ENCODE measurements at regions not wholly inside any gene's neighbourhood (a gene's known extent, or its start where the extent isn't known, plus 50 kb on each side); places are given as distances from the start of the nearest gene placed in this dataset.

DNA sequence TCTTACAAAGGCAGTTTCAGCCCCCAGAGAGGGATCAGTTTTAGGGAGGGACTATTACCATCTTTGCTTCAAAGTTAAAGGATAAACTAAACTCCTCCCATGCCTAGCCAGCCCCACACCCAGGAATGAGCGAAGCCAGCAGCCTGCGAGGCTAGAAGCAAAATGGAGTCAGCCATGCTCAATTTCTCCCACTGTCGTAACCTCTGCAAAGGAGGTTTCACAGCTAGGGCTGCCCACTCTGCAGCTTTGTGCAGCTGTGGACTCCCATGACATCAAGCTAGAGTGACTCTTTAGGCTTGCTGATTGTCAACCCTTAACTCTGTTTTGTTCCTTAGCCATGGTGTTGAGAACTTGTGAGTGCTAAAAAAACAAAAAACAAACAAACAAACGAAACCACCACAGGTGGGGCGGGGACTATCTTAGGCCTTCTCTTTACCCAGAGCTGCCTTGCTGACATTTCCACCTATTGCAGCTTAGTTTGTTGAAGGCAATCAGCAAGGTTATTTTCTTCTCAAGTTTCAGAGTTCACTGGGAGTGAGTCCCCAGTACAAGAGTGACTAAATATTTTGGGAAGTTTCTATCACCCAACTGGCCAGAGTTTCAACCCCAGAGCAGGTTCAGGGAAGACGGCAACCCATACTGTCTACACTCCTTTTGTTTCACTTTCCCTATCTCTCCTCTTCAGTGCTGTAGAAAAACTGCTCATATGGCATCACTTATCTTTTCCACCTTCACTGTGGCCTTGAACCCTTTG, 592.1 kb downstream of the XIRP2 start:
- WGBS (ENCODE audit: insufficient coverage), result 88% methylated on average over 5 of the region's 6 CpGs
- H3K27me3 ChIP-seq (ENCODE audit: control insufficient read depth, insufficient read depth, low read length), result no peaks in the 10 kb centered on the region
- no peaks in the 10 kb centered on the region for H3K9me3 ChIP-seq (ENCODE audit: control insufficient read depth, insufficient read depth, low read length)
- H3K4me1 ChIP-seq (ENCODE audit: control insufficient read depth, insufficient read depth, low read length), result no peaks in the 10 kb centered on the region
- H3K4me3 ChIP-seq (ENCODE audit: low read depth, low read length), result no peak overlapping the region
- no peak overlapping the region for H3K27ac ChIP-seq (ENCODE audit: low read depth, low read length)
- H3K36me3 ChIP-seq (ENCODE audit: control insufficient read depth, insufficient read depth, low read length), result no peaks in the 10 kb centered on the region
- DNase-seq (ENCODE audit: low read depth in 4 of 6, low spot score in 6 of 6), result no peak

DNA sequence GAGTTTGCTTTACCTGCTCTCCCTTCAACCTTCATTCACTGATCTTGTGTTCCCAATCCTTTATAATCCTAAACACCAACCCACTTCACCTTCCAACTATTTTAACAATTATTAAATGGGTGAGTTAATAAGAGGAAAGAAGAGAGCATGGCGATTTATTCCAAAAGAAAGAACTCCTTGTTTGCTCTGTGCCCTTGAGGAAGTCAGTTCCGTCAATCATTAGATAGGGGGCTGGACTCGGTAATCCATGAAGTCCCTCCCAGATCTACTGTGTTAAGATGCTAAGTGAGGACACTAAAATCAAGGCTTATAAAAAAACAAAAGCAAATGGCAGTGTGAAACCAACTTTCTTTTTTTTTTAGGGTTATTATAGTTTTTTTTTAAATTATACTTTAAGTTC, 589.9 kb downstream of the XIRP2 start:
- no peaks in the 10 kb centered on the region for H3K27me3 ChIP-seq (ENCODE audit: control insufficient read depth, insufficient read depth, low read length)
- no peak for DNase-seq (ENCODE audit: low read depth in 4 of 6, low spot score in 6 of 6)
- no peaks in the 10 kb centered on the region for H3K36me3 ChIP-seq (ENCODE audit: control insufficient read depth, insufficient read depth, low read length)
- H3K27ac ChIP-seq (ENCODE audit: low read depth, low read length), result no peak overlapping the region
- no peak overlapping the region for H3K4me3 ChIP-seq (ENCODE audit: low read depth, low read length)
- H3K4me1 ChIP-seq (ENCODE audit: control insufficient read depth, insufficient read depth, low read length), result no peaks in the 10 kb centered on the region
- no peaks in the 10 kb centered on the region for H3K9me3 ChIP-seq (ENCODE audit: control insufficient read depth, insufficient read depth, low read length)
- no CpG with 5 or more reads among the region's 3 CpGs for WGBS (ENCODE audit: insufficient coverage)

DNA sequence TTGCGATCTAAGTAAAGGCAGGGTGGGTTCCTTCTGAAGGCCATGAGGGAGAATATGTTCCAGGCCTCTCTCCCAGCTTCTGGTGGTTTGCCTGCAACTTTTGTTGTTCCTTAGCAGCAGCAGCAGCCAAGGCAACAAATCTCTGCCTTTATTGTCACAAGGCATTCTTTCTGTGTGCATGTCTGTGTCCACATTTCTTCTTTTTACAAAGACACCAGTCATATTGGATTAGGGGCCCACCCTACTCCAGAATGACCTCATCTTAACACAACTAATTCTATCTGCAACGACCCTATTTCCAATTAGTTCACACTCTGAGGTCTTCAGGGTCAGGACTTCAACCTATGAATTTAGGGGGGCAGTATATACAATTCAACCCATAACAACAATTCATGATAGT, 587.5 kb downstream of the XIRP2 start:
- Histone ChIP-seq H3K4me1 (ENCODE audit: control insufficient read depth, insufficient read depth, low read length) (no peaks in the 10 kb centered on the region), H3K36me3 (ENCODE audit: control insufficient read depth, insufficient read depth, low read length) (no peaks in the 10 kb centered on the region), H3K9me3 (ENCODE audit: control insufficient read depth, insufficient read depth, low read length) (no peaks in the 10 kb centered on the region), H3K4me3 (ENCODE audit: low read depth, low read length) (no peak overlapping the region), H3K27me3 (ENCODE audit: control insufficient read depth, insufficient read depth, low read length) (no peaks in the 10 kb centered on the region), H3K27ac (ENCODE audit: low read depth, low read length) (peak overlapping the region; percentile 30)
- WGBS (ENCODE audit: insufficient coverage), result 83% methylated on average over 1 of the region's 2 CpGs
- DNase-seq (ENCODE audit: low read depth in 4 of 6, low spot score in 6 of 6), result peak in 1 of 6 donors; percentile 61

DNA sequence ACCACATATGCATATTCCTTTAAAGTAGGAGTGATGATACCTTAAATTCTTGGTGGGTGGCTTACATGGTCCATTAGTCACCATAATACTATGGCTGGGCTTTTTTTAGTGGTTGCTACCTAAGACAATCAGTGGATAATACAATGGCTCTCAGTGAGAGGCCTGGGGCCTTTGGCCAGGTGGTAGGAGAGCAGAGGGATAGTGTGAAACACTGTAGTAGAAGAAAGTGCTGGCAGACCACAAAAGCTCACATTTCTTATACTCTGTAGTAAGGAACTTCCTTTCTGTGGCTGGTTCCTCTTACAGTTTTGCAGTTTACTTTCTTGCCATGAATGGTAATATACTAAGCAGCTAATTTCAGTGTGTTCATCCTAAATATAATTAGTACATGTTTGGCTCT, 583.5 kb downstream of the XIRP2 start:
- Histone ChIP-seq H3K27me3 (ENCODE audit: control insufficient read depth, insufficient read depth, low read length) (no peaks in the 10 kb centered on the region), H3K27ac (ENCODE audit: low read depth, low read length) (no peak overlapping the region), H3K36me3 (ENCODE audit: control insufficient read depth, insufficient read depth, low read length) (no peaks in the 10 kb centered on the region), H3K9me3 (ENCODE audit: control insufficient read depth, insufficient read depth, low read length) (no peaks in the 10 kb centered on the region), H3K4me1 (ENCODE audit: control insufficient read depth, insufficient read depth, low read length) (no peaks in the 10 kb centered on the region), H3K4me3 (ENCODE audit: low read depth, low read length) (no peak overlapping the region)
- DNase-seq (ENCODE audit: low read depth in 4 of 6, low spot score in 6 of 6), result no peak

DNA sequence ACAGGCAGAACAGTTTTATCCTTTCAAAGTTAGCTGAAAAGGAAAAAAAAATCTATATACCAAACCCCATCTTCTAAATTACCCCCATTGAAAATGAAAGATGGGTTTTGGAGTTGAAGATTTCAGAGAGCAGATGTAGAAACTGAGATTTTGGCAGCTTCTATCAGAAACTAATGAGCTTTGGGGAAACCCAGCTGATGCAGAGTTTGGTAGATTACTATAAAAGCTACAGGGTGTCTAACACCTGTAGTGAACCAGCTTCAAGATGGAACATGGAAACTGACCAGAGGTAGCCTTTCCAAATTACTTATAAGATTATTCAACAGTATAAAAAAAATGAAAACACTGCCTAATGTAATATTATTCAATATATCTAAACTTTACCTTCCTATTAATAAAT, 583.1 kb downstream of the XIRP2 start:
- H3K4me1 ChIP-seq (ENCODE audit: control insufficient read depth, insufficient read depth, low read length), result no peaks in the 10 kb centered on the region
- H3K27ac ChIP-seq (ENCODE audit: low read depth, low read length), result no peak overlapping the region
- no peak overlapping the region for H3K4me3 ChIP-seq (ENCODE audit: low read depth, low read length)
- no peak for DNase-seq (ENCODE audit: low read depth in 4 of 6, low spot score in 6 of 6)
- H3K36me3 ChIP-seq (ENCODE audit: control insufficient read depth, insufficient read depth, low read length), result no peaks in the 10 kb centered on the region
- H3K9me3 ChIP-seq (ENCODE audit: control insufficient read depth, insufficient read depth, low read length), result no peaks in the 10 kb centered on the region
- no peaks in the 10 kb centered on the region for H3K27me3 ChIP-seq (ENCODE audit: control insufficient read depth, insufficient read depth, low read length)

DNA sequence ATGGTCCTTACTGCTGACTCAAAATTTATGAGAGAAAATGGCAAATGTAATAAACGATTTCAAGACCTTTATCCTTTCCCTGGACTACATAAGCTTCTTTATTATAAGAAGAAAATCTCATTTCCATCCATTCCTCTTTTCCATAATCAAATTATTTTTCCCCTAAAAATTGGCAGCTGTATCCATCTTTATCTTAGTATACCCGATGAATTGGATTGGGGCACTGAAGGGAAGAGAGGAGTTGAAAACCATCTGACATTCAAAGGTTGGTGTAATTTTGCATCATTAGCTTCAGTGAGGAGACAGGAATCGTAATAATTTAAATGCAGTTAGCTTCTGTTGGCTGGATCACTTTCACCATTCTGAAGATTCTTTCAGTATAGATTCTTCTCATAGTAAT, 574.1 kb downstream of the XIRP2 start:
- H3K27ac ChIP-seq (ENCODE audit: low read depth, low read length), result no peak overlapping the region
- H3K9me3 ChIP-seq (ENCODE audit: control insufficient read depth, insufficient read depth, low read length), result peaks cover 4% of the 10 kb centered on the region
- H3K36me3 ChIP-seq (ENCODE audit: control insufficient read depth, insufficient read depth, low read length), result no peaks in the 10 kb centered on the region
- DNase-seq (ENCODE audit: low read depth in 4 of 6, low spot score in 6 of 6), result no peak
- H3K4me3 ChIP-seq (ENCODE audit: low read depth, low read length), result no peak overlapping the region
- no peaks in the 10 kb centered on the region for H3K27me3 ChIP-seq (ENCODE audit: control insufficient read depth, insufficient read depth, low read length)
- no peaks in the 10 kb centered on the region for H3K4me1 ChIP-seq (ENCODE audit: control insufficient read depth, insufficient read depth, low read length)
- WGBS (ENCODE audit: insufficient coverage), result no CpG with 5 or more reads among the region's 3 CpGs

DNA sequence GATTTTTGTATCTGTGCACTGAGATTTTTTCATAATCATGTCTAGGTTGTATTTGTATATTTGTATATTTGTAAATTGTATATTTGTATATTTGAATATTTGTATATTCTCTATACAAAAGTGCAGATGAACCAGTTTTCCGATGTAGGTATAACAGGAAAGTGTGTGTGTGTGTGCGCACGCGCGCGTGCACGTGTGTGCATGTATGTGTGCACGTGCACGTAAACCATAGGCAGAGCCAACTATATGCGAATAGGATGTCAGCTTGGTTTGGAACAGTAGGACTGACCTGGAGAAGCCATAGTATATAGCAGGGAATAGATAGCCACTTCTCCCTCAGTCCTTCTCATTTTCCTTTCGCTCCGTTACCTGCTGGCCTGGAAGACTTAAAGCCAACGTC, 565.8 kb downstream of the XIRP2 start:
- Histone ChIP-seq H3K9me3 (ENCODE audit: control insufficient read depth, insufficient read depth, low read length) (peaks cover 11% of the 10 kb centered on the region), H3K4me1 (ENCODE audit: control insufficient read depth, insufficient read depth, low read length) (no peaks in the 10 kb centered on the region), H3K4me3 (ENCODE audit: low read depth, low read length) (no peak overlapping the region), H3K27me3 (ENCODE audit: control insufficient read depth, insufficient read depth, low read length) (no peaks in the 10 kb centered on the region), H3K36me3 (ENCODE audit: control insufficient read depth, insufficient read depth, low read length) (no peaks in the 10 kb centered on the region), H3K27ac (ENCODE audit: low read depth, low read length) (no peak overlapping the region)
- 99% methylated on average over 9 of the region's 13 CpGs for WGBS (ENCODE audit: insufficient coverage)
- DNase-seq (ENCODE audit: low read depth in 4 of 6, low spot score in 6 of 6), result no peak

DNA sequence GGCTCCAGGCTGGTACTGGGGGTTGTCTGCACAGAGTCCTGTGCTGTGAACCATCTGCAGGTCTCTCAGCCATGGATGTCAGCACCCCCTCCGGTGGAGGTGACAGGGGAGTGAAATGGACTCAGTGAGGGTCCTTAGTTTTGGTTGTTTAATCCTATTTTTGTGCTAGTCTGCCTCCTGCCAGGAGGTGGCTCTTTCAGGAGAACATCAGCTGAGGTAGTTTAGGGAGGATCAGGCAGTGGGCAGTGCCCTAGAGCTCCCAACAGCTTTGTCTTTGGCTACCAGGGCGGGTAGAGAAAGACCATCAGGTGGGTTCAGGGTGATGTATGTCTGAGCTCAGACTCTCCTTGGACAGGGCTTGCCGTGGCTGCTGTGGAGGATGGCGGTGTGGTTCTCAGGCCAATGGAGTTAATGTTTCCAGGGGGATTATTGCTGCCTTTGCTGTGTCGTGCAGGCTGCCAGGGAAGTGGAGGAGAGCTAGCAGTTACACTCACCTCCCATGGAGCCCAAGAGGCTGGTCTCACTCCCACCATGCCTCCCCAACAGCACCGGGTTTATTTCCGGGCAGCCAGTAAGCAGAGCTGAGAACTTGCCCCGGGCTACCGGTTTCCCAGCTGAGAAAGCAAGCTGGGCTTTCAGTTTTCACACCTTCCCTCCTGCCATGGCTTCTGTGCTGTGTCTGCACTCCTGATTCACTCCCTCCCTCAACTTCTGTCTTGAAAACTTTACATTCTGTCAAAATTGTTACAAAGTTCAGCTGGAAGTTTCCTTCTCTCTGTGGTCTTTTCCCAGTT, 563.4 kb downstream of the XIRP2 start:
- Histone ChIP-seq H3K4me1 (ENCODE audit: control insufficient read depth, insufficient read depth, low read length) (no peaks in the 10 kb centered on the region), H3K36me3 (ENCODE audit: control insufficient read depth, insufficient read depth, low read length) (no peaks in the 10 kb centered on the region), H3K9me3 (ENCODE audit: control insufficient read depth, insufficient read depth, low read length) (peaks cover 13% of the 10 kb centered on the region), H3K27ac (ENCODE audit: low read depth, low read length) (no peak overlapping the region), H3K4me3 (ENCODE audit: low read depth, low read length) (no peak overlapping the region), H3K27me3 (ENCODE audit: control insufficient read depth, insufficient read depth, low read length) (no peaks in the 10 kb centered on the region)
- 89% methylated on average over 6 of the region's 9 CpGs for WGBS (ENCODE audit: insufficient coverage)
- DNase-seq (ENCODE audit: low read depth in 4 of 6, low spot score in 6 of 6), result no peak

DNA sequence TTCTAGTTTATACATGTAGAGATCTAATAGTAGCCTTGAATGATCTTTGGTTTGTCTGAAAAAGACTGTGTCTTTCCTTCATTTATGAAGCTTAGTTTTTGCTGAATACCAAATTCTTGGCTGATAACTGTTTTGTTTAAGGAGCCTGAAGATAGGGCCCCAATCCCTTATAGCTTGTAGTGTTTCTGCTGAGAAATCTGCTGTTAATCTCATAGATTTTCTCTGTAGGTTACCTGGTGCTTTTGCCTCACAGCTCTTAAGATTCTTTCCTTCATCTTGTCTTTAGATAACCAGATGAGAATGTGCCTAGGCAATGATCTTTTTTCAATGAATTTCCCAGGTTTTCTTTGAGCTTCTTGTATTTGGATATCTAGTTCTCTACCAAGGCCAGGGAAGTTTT, 562.1 kb downstream of the XIRP2 start:
- Histone ChIP-seq H3K9me3 (ENCODE audit: control insufficient read depth, insufficient read depth, low read length) (peaks cover 13% of the 10 kb centered on the region), H3K4me3 (ENCODE audit: low read depth, low read length) (no peak overlapping the region), H3K4me1 (ENCODE audit: control insufficient read depth, insufficient read depth, low read length) (no peaks in the 10 kb centered on the region), H3K36me3 (ENCODE audit: control insufficient read depth, insufficient read depth, low read length) (no peaks in the 10 kb centered on the region), H3K27ac (ENCODE audit: low read depth, low read length) (no peak overlapping the region), H3K27me3 (ENCODE audit: control insufficient read depth, insufficient read depth, low read length) (no peaks in the 10 kb centered on the region)
- DNase-seq (ENCODE audit: low read depth in 4 of 6, low spot score in 6 of 6), result no peak

DNA sequence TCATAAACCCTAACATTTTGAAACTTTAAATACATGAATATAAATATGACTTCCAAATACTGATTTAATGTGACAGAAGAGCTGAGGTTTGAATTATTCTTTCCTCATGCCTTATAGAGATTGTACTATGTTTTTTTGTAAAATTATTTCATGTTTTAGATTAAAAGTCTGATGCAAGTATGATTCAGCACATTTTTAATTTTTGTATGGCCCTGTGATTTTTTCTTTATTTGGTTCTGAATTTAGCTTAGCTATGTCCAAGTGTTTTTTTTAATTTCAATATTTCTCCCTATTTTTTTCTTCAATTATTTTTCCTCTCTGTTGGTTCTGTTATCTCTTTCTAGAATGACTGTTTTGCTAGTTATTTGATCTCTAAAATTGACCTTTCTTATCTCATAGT, 552.1 kb downstream of the XIRP2 start:
- no peaks in the 10 kb centered on the region for H3K27me3 ChIP-seq (ENCODE audit: control insufficient read depth, insufficient read depth, low read length)
- H3K4me1 ChIP-seq (ENCODE audit: control insufficient read depth, insufficient read depth, low read length), result no peaks in the 10 kb centered on the region
- H3K9me3 ChIP-seq (ENCODE audit: control insufficient read depth, insufficient read depth, low read length), result no peaks in the 10 kb centered on the region
- no peak overlapping the region for H3K27ac ChIP-seq (ENCODE audit: low read depth, low read length)
- H3K36me3 ChIP-seq (ENCODE audit: control insufficient read depth, insufficient read depth, low read length), result no peaks in the 10 kb centered on the region
- no peak for DNase-seq (ENCODE audit: low read depth in 4 of 6, low spot score in 6 of 6)
- no peak overlapping the region for H3K4me3 ChIP-seq (ENCODE audit: low read depth, low read length)

All from spinal cord (tissue), 9 donors.